ENCODE measurements at regions not wholly inside any gene's neighbourhood (a gene's known extent, or its start where the extent isn't known, plus 50 kb on each side); places are given as distances from the start of the nearest gene placed in this dataset.
"Not testable (repeated sequence)": the region's sequence is repeated elsewhere in the genome, so short reads cannot be mapped to it uniquely, and the experiment has no call there.

DNA sequence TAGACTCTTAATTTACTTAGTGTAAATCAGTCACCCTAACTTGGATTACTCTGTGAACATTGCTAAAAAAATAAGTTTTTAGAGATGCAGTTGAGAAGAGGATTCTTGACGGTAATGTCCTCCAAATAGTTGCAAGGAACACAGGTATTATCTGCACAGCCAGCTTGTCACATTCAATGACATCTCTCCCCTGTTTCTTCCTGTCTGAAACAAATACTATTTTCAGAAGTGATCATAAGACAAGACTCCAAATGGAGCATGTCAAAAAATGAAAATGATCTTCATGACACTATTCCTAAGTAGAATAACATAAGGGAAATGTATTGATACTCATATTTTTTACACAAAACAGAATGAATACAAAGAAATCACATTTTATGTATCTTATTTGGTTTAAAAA is 227.9 kb upstream of the CHD1 start:
- intact Hi-C loops (cut with micrococcal nuclease), result no loop called here

DNA sequence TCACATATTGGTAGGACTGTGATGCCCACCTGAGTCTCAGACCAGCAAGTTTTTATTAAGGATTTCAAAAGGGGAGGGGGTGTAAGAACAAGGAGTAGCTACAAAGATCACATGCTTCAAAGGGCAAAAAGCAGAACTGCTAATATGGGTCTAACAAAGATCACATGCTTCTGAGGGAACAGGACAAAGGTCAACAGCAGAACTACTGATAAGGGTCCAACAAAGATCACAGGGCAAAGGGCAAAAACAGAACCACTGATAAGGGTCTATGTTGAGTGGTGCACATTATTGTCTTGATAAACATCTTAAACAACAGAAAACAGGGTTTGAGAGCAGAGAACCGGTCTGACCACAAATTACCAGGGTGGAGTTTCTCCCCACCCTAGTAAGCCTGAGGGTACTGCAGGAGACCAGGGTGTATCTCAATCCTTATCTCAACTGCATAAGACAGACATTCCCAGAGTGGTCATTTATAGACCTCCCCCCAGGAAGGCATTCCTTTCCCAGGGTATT is 214.5 kb upstream of the CHD1 start:
- intact Hi-C loops (cut with micrococcal nuclease), result not testable (repeated sequence)

DNA sequence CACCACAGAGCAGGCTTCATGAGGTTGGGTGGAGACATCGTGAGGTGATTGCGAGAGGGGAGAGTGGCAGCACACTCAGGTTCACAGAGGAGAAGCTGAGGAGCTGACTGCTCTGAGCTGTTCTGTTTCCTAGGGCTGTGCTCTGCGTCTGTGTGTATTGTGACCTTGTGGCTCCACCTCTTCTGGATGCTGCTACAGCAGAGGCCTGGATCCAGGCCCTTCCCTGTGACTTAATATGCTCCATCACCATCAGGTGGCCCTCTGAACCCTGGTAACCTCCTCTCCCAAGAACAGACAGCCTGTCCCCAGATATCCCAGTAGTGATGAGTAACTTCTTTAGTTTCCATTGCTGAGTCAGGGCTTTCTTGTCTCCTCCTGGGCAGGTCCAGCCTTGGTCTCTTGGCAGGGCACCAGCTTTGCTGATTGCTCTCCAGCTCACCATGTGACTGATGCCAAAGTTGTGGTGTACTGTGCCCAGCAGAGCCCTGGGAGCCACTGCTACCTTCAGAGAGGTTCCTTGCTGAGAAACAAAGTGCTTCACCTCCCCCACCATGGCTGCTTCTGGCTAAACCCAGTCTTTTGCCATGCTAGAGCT is 212.8 kb upstream of the CHD1 start:
- intact Hi-C loops (cut with micrococcal nuclease), result no loop called here

DNA sequence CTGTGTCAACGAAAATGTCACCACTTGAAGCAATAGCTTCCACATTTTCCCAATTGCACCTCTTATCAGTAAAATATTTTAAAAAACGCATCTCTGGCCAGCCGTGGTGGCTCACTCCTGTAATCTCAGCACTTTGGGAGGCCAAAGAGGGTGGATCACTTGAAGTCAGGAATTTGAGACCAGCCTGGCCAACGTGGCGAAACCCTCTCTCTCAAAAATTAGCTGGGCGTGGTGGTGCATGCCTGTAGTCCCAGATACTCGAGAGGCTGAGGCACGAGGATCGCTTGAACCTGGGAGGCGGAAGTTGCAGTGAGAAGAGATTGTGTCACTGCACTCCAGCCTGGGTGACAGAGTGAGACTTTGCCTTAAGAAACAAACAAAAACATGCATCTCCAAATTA is 210.1 kb upstream of the CHD1 start:
- intact Hi-C loops (cut with micrococcal nuclease), result no loop called here

DNA sequence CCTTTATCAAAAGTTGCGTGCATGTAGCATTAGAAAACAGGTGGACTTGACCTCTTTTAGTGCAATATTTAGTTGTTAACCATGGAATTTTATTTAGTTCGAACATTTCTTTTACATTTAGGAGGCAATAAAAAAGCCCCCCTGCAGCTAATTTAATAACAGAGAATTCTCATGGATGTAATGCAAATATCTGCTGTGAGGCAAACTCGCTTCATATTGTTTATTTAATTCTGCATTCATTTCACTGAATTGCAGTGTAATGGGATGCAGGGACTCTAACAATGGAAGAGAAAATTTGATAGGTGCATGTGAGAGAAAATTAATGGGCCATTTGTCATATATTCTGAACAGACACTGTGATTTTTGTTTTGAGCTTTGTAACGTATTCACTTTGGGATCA is 205.1 kb upstream of the CHD1 start:
- intact Hi-C loops (cut with micrococcal nuclease), result no loop called here

DNA sequence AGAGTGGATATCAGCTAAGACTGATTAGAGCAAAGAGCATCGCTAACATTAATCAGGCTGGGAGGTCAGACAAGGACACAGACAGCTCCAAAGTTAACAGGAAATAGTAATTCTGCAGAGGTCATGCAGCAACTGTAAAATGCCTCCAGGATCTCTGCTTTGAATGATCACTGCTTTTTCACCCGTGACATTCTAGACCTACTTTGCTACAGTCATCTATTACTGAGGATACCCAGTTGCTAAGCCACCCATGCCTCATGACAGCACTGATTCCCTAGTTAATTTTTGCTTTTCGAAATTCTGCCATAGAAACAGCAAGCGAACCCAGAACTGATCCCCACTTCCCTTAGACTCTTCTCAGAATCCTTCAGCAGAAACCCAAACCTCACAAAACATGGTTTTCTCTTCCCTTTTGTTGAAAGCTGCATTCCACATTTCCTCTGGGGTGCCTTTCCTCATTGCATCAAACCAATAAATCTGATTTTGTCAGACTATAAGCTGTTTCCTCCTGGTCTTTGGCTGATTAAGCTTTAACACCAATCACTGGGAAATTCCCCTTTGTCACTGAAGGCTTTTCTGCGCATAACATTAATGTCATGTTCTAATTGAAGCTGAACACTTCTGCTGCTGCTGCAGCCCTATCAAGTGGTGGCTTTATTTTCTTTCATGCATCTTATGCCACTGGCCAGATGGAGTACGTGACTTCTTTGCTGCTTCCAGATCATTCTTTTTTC is 201.1 kb upstream of the CHD1 start:
- intact Hi-C loops (cut with micrococcal nuclease), result no loop called here

DNA sequence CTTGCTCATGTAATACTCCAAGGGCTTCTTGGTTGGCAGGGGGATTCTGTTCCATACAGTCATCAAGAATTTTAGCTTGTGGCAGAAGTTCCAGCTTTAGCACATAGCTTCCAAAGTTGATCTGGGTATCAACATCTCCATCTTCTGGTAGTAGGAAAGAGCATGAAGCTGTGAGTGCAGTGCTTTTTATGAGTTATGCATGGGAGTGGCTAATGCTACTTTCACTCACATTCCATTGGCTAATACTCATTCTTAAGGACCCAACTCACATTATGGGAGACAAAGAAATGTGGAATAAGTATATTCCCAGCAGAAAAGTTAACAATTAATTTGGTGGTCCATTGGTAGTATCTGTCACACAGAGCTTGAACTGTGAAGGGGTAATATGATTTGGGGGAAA is 194.2 kb upstream of the CHD1 start:
- intact Hi-C loops (cut with micrococcal nuclease), result no loop called here

DNA sequence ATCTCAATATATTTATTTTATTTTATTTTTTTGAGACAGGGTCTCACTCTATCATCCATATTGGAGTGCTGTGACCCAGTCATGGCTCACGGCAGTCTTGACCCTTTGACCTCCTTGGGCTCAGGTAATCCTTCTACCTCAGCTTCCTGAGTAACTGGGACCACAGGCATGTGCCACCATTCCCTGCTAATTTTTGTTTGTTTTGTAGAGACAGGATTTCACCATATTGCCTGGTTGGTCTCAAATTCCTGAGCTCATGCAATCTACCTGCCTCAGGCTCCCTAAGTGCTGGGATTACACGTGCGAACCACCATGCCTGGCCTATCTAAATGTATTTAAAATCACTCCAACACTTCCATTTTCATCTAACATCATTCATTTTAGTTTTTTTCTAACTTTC is 190.5 kb upstream of the CHD1 start:
- intact Hi-C loops (cut with micrococcal nuclease), result no loop called here

DNA sequence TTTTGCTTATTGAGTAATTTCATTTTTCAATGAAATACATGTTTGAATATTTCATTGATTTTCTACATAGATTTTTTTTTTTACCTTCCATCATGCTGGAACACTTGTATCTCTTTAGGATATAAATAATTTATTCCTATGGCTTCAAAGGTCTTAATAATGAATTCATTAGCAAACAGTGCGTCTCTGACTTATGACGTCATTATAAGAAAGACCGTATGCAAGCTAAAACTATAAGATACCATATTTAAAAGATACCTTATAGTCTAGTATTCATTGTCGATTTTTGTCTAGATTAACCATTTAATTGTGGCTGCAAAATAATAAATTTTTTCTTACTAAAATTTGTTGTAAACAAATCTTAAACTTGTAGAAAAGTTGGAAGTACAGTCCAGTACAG is 187.7 kb upstream of the CHD1 start:
- intact Hi-C loops (cut with micrococcal nuclease), result no loop called here

DNA sequence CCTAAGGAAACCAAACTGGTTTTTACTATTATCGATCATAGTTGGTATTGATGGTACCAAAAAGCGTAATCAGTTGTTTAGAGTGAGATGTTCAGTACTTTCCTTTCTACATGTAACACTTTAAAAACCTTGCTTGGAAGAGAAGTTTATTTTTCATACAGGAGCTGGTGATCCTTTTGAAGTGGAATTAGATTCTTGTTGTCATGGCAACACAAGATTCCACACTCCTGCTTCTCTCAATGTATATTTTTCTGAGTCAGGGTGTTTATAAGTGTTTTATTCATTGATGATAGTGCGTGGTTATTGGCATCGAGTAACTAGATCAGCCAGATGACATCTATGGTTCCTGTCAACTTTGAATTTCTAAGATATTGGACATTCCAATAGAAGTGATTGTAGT is 181.1 kb upstream of the CHD1 start:
- intact Hi-C loops (cut with micrococcal nuclease), result no loop called here

DNA sequence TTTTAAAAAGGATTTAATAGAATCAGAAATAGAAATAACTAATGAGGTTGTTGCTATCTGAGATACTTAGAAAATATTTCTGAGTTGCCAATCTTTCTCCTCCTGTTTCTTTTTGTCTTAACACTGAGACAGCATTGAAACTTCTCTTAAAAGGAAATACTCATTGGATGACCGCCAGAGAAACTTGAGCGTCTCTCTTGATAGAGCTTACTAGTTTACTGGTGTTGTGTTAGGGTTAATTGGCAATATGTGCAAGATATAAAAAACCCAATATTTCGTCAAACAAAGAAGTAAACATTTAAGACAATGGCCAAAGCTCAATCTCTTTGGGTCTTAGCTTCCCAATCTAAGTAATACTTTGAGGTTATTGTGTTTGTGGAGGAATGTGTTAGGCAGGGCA is 176.4 kb upstream of the CHD1 start:
- intact Hi-C loops (cut with micrococcal nuclease), result no loop called here

DNA sequence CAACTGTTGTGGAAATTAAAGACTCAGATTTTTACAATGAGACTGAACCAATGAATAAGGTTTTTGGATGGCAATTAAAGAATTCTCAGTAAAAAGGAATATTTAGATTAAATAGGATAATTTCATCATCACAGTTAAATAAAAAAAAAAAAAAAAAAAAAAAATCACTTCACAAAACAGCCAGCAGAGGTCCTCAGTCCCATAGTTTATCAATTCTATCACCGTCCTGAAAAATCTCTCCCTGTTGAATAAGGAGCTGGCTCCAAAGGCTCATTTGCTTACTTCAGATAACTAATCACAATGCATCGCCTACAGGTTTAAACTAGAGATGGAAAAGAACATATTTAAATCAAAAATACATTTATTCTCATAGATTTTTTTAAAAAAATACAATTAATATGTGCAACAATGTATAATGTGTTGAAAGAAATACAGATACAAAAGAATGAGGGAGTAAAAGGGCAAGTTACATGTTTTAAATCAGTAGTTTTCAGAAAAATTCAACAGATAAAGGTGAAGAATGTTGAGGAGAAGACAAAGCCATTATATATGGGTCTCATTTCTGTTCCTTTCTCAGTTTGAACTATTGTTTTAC is 175.8 kb upstream of the CHD1 start:
- intact Hi-C loops (cut with micrococcal nuclease), result no loop called here

DNA sequence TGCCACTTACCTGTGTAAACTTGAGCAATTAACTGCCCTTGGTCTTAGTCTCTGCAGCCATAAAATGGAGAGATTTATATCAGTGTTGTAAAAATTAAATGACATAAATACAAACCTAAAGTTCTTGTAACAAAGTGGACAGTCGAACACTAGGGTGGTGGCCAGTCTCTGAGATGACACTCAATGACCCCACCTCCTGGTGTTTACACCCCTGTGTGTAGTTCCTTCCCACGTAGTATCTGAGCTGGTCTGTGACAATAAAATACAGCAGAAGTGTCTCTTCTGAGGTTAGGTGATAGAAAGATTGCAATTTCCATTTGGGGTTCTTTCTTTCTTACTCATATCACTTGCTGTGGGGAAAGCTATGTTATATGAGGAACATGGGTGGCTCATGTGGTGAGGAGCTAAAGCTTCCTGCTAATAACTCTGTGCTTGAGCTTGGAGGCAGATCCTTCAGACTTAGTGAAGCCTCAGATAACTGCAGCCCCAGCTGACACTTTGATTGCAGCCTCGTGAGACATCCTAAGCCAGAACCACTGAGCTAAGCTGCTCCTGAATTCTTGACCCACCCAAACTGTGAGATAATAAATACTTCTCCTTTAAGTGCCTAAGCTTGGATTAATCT is 173.4 kb upstream of the CHD1 start:
- intact Hi-C loops (cut with micrococcal nuclease), result no loop called here

DNA sequence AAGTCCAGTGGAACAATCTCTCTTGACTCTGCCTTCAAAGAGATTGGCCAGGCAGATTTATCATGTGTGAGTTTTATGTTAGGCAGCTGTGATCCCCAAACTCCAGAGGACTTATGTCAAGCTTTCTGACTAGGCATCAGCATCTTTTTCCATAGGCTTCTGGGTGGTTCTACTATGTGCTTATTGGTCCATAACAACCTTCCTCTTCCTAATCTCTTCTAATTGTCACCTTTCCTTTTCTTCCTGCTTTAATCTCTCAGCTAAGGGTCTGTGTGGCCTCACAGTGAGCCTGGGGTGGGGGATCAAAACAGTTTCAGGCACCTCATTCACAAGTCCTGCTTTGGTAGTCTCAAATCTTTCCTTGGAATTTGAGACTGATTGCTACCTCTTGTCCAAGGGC is 170.9 kb upstream of the CHD1 start:
- intact Hi-C loops (cut with micrococcal nuclease), result no loop called here

DNA sequence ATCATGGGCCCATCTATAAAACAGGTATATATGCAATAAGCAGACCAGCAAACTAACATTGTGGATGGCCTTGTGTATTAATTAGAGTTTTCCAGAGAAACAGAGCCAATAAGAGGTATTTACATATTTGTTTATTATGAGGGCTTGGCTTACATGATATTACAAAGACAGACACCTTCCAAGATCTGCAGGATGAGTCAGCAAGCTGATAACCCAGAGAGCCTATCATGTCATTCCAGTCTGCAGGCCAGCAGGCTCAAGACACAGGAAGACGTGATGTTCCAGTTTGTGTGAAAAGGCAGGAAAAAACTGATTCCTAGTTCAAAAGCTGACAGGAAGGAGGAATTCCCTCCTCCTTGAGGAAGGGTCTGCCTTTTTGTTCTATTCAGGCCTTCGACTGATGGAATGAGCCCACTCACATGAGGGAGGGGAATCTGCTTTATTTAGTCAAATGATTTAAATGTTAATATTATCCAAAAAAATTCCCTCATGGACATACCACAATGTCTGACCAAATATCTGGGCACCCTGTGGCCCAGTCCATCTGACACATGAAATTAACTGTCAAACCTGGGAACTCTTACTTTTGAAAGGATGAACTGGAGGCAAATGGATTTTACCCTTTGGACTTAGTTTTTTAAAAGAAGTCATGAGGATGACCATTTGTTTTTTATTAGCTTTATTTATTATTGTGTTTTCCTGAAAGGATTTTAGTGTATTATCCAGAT is 161.2 kb upstream of the CHD1 start:
- intact Hi-C loops (cut with micrococcal nuclease), result no loop called here

DNA sequence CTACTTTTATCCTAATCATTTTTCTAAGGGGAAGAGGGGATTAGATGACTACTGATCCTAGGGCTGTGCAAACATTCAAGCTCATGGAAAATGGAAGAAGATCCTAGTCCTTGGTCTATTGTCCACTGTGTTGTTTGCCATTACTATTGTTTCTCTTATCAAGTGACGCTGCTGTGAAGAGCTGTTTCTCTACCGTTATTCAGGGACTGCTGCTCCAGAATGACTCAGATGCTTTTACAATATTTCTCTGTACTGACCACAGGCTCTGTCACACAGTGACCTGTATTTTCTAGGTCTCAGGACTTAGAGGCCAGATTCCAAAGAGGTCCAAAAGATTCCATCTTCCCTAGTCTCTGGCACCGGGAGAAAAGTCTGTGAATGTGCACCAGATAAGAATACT is 159.5 kb upstream of the CHD1 start:
- intact Hi-C loops (cut with micrococcal nuclease), result no loop called here

DNA sequence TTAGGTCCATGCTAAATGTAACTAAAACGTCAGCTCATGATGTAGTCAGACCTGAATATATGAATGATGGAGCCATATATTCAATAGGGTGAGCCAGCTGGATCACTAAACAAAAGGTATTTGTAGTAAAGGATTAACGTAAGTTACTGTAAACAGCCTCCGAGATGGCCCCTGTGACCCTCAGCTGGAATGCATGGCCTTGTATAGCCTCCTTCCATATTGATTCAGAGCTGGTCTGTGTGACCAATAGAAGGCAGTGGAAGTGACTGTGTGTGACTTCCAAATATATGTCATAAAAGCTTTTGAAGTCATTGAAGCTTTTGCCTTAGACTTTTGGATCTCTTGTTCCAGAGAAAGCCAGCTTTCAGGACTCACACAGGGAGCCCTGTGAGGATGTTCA is 154.4 kb upstream of the CHD1 start:
- intact Hi-C loops (cut with micrococcal nuclease), result no loop called here

DNA sequence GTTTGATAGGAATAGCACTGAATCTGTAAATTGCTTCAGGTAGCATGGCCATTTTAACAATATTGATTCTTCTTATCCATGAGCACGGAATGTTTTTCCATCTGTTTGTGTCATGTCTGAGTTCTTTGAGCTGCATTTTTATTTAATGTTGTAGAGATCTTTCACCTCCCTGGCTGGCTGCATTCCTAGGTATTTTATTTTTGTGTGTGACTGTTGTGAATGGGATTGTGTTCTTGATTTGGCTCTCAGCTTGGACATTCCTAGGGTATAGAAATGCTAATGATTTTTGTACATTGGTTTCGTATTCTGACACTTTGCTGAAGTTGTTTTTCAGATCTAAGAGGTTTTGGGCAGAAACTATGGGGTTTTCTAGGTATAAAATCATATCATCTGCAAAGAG is 152.9 kb upstream of the CHD1 start:
- intact Hi-C loops (cut with micrococcal nuclease), result no loop called here

DNA sequence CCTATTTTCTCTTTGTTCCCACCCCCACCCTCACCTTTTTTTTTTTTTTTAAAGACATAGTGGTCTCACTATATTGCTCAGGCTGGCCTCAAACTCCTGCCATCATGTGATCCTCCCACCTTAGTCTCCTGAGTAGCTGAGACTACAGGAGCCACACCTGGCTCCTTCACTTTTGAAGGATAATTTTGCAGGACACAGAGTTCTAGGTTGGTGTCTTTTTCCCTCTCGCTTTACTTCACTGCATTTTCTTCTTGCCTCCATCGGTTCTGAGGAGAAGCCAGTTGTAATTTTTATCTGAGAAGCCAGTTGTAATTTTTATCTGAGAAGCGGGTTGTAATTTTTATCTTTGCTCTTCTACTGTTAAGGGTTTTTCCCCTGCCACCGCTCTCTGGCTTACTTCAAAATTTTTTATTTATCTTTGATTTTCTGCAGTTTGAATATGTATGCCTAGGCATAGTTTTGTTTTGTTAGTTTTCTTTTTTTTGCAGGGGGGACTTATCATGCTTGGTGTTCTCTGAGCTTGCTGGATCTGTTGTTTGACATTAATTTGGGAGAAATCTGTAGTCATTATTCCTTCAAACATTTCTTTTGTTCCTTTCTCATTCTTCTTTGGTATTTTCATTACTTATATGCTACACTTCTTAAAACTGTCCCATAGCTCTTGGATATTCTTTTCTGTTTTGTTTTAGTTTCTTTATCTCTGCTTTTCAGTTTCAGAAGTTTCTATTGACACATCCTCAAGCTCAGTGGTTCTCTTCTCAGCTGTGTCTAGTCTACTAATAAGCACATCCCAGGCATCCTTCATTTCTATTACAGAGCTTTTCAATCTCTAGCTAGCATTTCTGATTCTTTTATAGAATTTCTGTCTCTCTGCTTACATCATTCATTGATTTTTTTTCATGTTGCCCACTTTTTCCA is 148.2 kb upstream of the CHD1 start:
- intact Hi-C loops (cut with micrococcal nuclease), result no loop called here

DNA sequence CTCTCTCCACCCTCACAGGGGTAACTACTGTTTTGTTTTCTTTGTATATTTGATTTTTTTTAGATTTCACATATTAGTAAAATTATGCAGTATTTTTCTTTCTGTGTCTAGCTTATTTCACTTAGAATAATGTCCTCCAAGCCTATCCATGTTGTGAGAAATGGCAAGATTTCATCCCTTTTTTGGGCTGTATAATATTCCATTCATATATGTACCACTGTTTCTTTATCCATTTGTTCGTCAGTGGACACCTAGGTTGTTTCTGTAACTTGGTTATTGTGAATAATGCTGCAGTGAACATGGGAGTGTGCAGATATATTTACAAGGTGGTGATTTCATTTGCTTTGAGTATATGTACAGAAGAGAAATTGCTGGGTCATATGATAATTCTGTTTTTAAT is 144.0 kb upstream of the CHD1 start:
- intact Hi-C loops (cut with micrococcal nuclease), result no loop called here

DNA sequence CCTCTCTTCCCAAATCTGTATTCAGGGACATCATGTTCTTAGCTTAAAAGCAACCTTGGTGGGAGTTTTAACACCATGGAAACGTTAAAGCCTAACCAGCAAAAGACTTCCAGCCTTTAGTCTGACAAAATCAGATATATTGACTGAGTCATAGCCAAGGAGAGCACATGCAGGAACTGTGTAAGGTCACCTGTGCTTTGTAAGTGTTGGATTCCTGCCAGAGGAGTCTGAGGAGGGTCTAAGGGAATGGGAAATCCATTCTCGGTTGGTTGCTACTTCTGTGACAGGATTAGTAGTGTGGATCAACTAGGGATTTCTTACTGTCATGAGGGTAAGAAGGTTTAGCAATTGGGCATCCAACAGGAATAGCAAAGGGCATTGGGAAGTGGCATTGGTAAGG is 142.0 kb upstream of the CHD1 start:
- intact Hi-C loops (cut with micrococcal nuclease), result no loop called here
